Stomach (tissue), 4 donors: ENCODE measurements at regions not wholly inside any gene's neighbourhood (a gene's known extent, or its start where the extent isn't known, plus 50 kb on each side); places are given as distances from the start of the nearest gene placed in this dataset.

Experiments
- EP300 ChIP-seq: sonication (generic); formaldehyde crosslinking; IDR thresholded peaks from one replicate; pipeline ENCODE4 v1.6.1; 2017; ENCODE audit warnings: antibody characterized with exemption
- POLR2A ChIP-seq, 4 donors: fragments of 450-650 bp; IDR thresholded peaks; one replicate each; pipeline ENCODE4 v1.6.1; 2016; ENCODE audit warnings: antibody characterized with exemption in 4 of 4, control low read depth in 2 of 4, mild to moderate bottlenecking in 1 of 4, moderate library complexity in 1 of 4
- POLR2AphosphoS5 ChIP-seq, 3 donors: sonication (generic); formaldehyde crosslinking; IDR thresholded peaks; one replicate each; pipeline ENCODE4 v1.6.1; 2016; ENCODE audit warnings: antibody characterized with exemption in 3 of 3
- TF ChIP-seq, protein P1 (sequence below), 7 experiments: fragments of 450-650 bp in 4 of 7; fragments of 200-600 bp in 3 of 7; sonication (generic) in 3 of 7; IDR thresholded peaks; one replicate each; pipeline ENCODE4 v1.5.1; 2016 to 2019; ENCODE audit warnings: antibody characterized with exemption in 7 of 7, control low read depth in 2 of 7, mild to moderate bottlenecking in 1 of 7

DNA sequence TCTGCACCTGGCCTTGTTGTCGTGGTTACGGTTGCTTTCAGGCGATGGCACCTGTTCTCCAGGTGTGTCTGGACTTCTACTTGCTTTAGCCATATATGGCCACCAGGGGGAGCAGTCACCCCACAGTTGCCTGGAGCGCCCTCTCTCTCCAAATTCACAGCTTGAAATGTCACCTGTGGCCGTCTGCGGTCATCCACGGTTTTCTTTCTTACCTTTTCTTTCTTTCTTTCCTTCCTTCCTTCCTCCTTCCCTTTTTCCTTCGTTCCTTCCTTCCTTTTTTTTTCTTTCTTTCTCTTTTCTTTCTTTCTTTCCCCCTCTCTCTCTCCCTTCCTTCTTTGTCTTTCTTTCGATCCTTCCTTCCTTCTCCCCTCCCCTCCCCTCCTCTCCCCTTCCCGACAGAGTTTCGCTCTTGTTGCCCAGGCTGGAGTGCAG, 150.5 kb upstream of the VKORC1L1 start:
- no peak for TF ChIP-seq POLR2AphosphoS5 (IDR thresholded peaks at IDR 0.05)
- TF ChIP-seq, protein P1, sequence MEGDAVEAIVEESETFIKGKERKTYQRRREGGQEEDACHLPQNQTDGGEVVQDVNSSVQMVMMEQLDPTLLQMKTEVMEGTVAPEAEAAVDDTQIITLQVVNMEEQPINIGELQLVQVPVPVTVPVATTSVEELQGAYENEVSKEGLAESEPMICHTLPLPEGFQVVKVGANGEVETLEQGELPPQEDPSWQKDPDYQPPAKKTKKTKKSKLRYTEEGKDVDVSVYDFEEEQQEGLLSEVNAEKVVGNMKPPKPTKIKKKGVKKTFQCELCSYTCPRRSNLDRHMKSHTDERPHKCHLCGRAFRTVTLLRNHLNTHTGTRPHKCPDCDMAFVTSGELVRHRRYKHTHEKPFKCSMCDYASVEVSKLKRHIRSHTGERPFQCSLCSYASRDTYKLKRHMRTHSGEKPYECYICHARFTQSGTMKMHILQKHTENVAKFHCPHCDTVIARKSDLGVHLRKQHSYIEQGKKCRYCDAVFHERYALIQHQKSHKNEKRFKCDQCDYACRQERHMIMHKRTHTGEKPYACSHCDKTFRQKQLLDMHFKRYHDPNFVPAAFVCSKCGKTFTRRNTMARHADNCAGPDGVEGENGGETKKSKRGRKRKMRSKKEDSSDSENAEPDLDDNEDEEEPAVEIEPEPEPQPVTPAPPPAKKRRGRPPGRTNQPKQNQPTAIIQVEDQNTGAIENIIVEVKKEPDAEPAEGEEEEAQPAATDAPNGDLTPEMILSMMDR (IDR thresholded peaks at IDR 0.05) = peak in 5 of 7 experiments; percentile 14 to 83 (median 73)
- TF ChIP-seq POLR2A (IDR thresholded peaks at IDR 0.05) = no peak
- TF ChIP-seq EP300 = no peak
